Progenitor cell of endocrine pancreas (in vitro differentiated cells): ENCODE measurements at regions not wholly inside any gene's neighbourhood (a gene's known extent, or its start where the extent isn't known, plus 50 kb on each side); places are given as distances from the start of the nearest gene placed in this dataset.

Experiments
- DNase-seq: peaks from one replicate; pipeline ENCODE4 v3.0.0; 2021; ENCODE audit warnings: low spot score; ENCODE audit not compliant: unreplicated experiment
- H3K27ac Mint-ChIP-seq: 2 replicates; pipeline ENCODE4 v1.8.0; 2021; ENCODE audit warnings: mild to moderate bottlenecking, moderate library complexity, mixed read lengths
- H3K27me3 Mint-ChIP-seq: 2 replicates; pipeline ENCODE4 v1.8.0; 2021; ENCODE audit warnings: mixed read lengths
- H3K36me3 Mint-ChIP-seq: 2 replicates; pipeline ENCODE4 v1.8.0; 2022; ENCODE audit warnings: mixed read lengths; ENCODE audit not compliant: insufficient read depth
- H3K4me1 Mint-ChIP-seq: 2 replicates; pipeline ENCODE4 v1.8.0; 2021; ENCODE audit warnings: low read depth, mixed read lengths
- H3K4me3 Mint-ChIP-seq: 2 replicates; pipeline ENCODE4 v1.8.0; 2021; ENCODE audit warnings: low read depth, mild to moderate bottlenecking, moderate library complexity, mixed read lengths
- H3K9me3 Mint-ChIP-seq: 2 replicates; pipeline ENCODE4 v1.8.0; 2021; ENCODE audit warnings: low read depth, mixed read lengths
- CTCF ChIP-seq: fragments of 200-600 bp; sonication (generic); IDR thresholded peaks from one replicate; pipeline ENCODE4 v1.5.0; 2021; ENCODE audit warnings: antibody characterized with exemption, mild to moderate bottlenecking; ENCODE audit not compliant: unreplicated experiment

GRCh38 chr5:56463944-56464571, 230.9 kb upstream of the ANKRD55 start:
- H3K27me3 Mint-ChIP-seq: peaks cover 34% of the 10 kb centered on the region
- H3K9me3 Mint-ChIP-seq: no peaks in the 10 kb centered on the region
- H3K4me3 Mint-ChIP-seq: no peak overlapping the region
- no peak overlapping the region for H3K27ac Mint-ChIP-seq
- H3K36me3 Mint-ChIP-seq: no peaks in the 10 kb centered on the region
- DNase-seq: no peak
- no peak for TF ChIP-seq CTCF
- peaks cover 12% of the 10 kb centered on the region for H3K4me1 Mint-ChIP-seq

GRCh38 chr5:56461584-56461983, 228.5 kb upstream of the ANKRD55 start:
- DNase-seq: no peak
- no peaks in the 10 kb centered on the region for H3K36me3 Mint-ChIP-seq
- TF ChIP-seq CTCF: no peak
- no peaks in the 10 kb centered on the region for H3K9me3 Mint-ChIP-seq
- H3K27ac Mint-ChIP-seq: no peak overlapping the region
- H3K4me1 Mint-ChIP-seq: peaks cover 12% of the 10 kb centered on the region
- H3K27me3 Mint-ChIP-seq: peaks cover 22% of the 10 kb centered on the region
- no peak overlapping the region for H3K4me3 Mint-ChIP-seq

- Mint-ChIP-seq H3K27me3 (peaks cover 21% of the 10 kb centered on the region), H3K9me3 (no peaks in the 10 kb centered on the region), H3K27ac (peak overlapping the region; percentile 72), H3K36me3 (no peaks in the 10 kb centered on the region), H3K4me1 (peaks cover 12% of the 10 kb centered on the region), H3K4me3 (no peak overlapping the region)
- no peak for TF ChIP-seq CTCF
- no peak for DNase-seq
Observed at GRCh38 chr5:56460681-56461191, 227.6 kb upstream of the ANKRD55 start.

- no peak overlapping the region for H3K27ac Mint-ChIP-seq
- DNase-seq: no peak
- no peak overlapping the region for H3K4me3 Mint-ChIP-seq
- peaks cover 23% of the 10 kb centered on the region for H3K27me3 Mint-ChIP-seq
- no peak for TF ChIP-seq CTCF
- peaks cover 8% of the 10 kb centered on the region for H3K4me1 Mint-ChIP-seq
- H3K36me3 Mint-ChIP-seq: no peaks in the 10 kb centered on the region
- no peaks in the 10 kb centered on the region for H3K9me3 Mint-ChIP-seq
Observed at GRCh38 chr5:56460195-56460546, 227.0 kb upstream of the ANKRD55 start.

GRCh38 chr5:56459394-56460194, 226.5 kb upstream of the ANKRD55 start:
- H3K36me3 Mint-ChIP-seq: no peaks in the 10 kb centered on the region
- no peak for DNase-seq
- no peak overlapping the region for H3K27ac Mint-ChIP-seq
- H3K4me3 Mint-ChIP-seq: no peak overlapping the region
- TF ChIP-seq CTCF: no peak
- H3K4me1 Mint-ChIP-seq: peaks cover 8% of the 10 kb centered on the region
- H3K9me3 Mint-ChIP-seq: no peaks in the 10 kb centered on the region
- H3K27me3 Mint-ChIP-seq: peaks cover 26% of the 10 kb centered on the region
